HCT116 (cell line): ENCODE measurements at regions not wholly inside any gene's neighbourhood (a gene's known extent, or its start where the extent isn't known, plus 50 kb on each side); places are given as distances from the start of the nearest gene placed in this dataset.

Experiments used
- ATAC-seq: fragments of 200-7000 bp; cut with Tn5 transposase; 2 replicates; pipeline ENCODE4 v1.9.1; 2020; ENCODE audit warnings: mild to moderate bottlenecking, moderate library complexity
- BruUV-seq: library from RNA; stranded (reverse); fragments of 400-500 nt; replicated peaks from 2 replicates; lab custom pipeline; 2021; lab: Mats Ljungman, UMichigan
- CTCF ChIA-PET: fragments of 300-600 bp; sonication (Branson Sonifier 250); formaldehyde crosslinking; loops from one replicate; lab custom pipeline; 2021; ENCODE audit warnings: antibody characterized with exemption; lab: Charles Lee
- POLR2A ChIA-PET: fragments of 300-600, 350-600 bp; sonication (Branson Sonifier 250); formaldehyde crosslinking; loops from one replicate; lab custom pipeline; 2021; ENCODE audit warnings: antibody characterized with exemption; lab: Charles Lee
- RAD21 ChIA-PET, 2 experiments: fragments of 300-600 bp; sonication (Branson Sonifier 250); formaldehyde crosslinking; loops; one replicate each; lab custom pipeline; 2023; ENCODE audit warnings: low total read pairs in 2 of 2; ENCODE audit not compliant: uncharacterized antibody in 2 of 2, unreplicated experiment in 2 of 2, low non-redundant PET in 1 of 2; lab: Charles Lee
- DNase-seq: peaks from one replicate; pipeline ENCODE4 v3.0.0-alpha.2; 2010; ENCODE audit warnings: low read depth, low spot score
- H2AFZ ChIP-seq: fragments of 200-600 bp; shearing (Covaris generic), sonication (generic); 2 replicates; pipeline ENCODE4 v1.6.1; 2017; ENCODE audit warnings: low read depth, mixed run types, mixed read lengths, antibody characterized with exemption, low read length; ENCODE audit not compliant: poor library complexity, severe bottlenecking
- H3K27ac ChIP-seq: 2 replicates; pipeline ENCODE4 v1.5.1; 2012; ENCODE audit warnings: low read depth, low read length
- H3K27me3 ChIP-seq: fragments of 200-600 bp; sonication (generic); 2 replicates; pipeline ENCODE4 v1.6.1; 2016; ENCODE audit warnings: mixed run types, low read length, mixed read lengths; ENCODE audit not compliant: insufficient read depth
- H3K36me3 ChIP-seq, 2 experiments: fragments of 200-500 bp in 1 of 2; fragments of 200-600 bp in 1 of 2; sonication (Bioruptor generic) in 1 of 2; sonication (generic) in 1 of 2; 2 replicates each; pipeline versions ENCODE4 v1.5.1 to v1.6.1; 2014 to 2016; ENCODE audit warnings: low read length in 2 of 2, inconsistent platforms in 1 of 2, mixed read lengths in 1 of 2, mixed run types in 1 of 2; ENCODE audit not compliant: insufficient read depth in 2 of 2, control insufficient read depth in 1 of 2
- H3K4me1 ChIP-seq, 2 experiments: fragments of 200-600 bp in 1 of 2; sonication (generic) in 1 of 2; 2 replicates each; pipeline versions ENCODE4 v1.5.1 to v1.6.1; 2012 to 2017; ENCODE audit warnings: low read length in 2 of 2, inconsistent platforms in 1 of 2, mild to moderate bottlenecking in 1 of 2, mixed read lengths in 1 of 2, mixed run types in 1 of 2, moderate library complexity in 1 of 2; ENCODE audit not compliant: insufficient read depth in 2 of 2, control insufficient read depth in 1 of 2
- H3K4me2 ChIP-seq: fragments of 200-600 bp; sonication (generic); 2 replicates; pipeline ENCODE4 v1.6.1; 2017; ENCODE audit warnings: mixed run types, low read length, mixed read lengths
- H3K4me3 ChIP-seq, 2 experiments: fragments of 200-600 bp in 1 of 2; sonication (generic) in 1 of 2; replicated peaks in 1 of 2; 2 replicates each; pipeline ENCODE4 v1.5.1; 2011 to 2016; ENCODE audit warnings: low read length in 2 of 2, control low read depth in 1 of 2, low read depth in 1 of 2, mild to moderate bottlenecking in 1 of 2, mixed read lengths in 1 of 2, mixed run types in 1 of 2
- H3K79me2 ChIP-seq: fragments of 200-600 bp; sonication (generic); 2 replicates; pipeline ENCODE4 v1.6.1; 2017; ENCODE audit warnings: mild to moderate bottlenecking, mixed run types, low read length, moderate library complexity, mixed read lengths; ENCODE audit not compliant: insufficient read depth
- H3K9ac ChIP-seq: fragments of 200-600 bp; sonication (generic); 2 replicates; pipeline ENCODE4 v1.6.1; 2016; ENCODE audit warnings: low read length, mixed read lengths
- H3K9me2 ChIP-seq: fragments of 200-600 bp; sonication (generic), shearing (Covaris generic); 2 replicates; pipeline ENCODE4 v1.6.1; 2017; ENCODE audit warnings: mixed run types, mild to moderate bottlenecking, moderate library complexity; ENCODE audit not compliant: insufficient read depth
- H3K9me3 ChIP-seq, 2 experiments: fragments of 200-500 bp in 1 of 2; fragments of 200-600 bp in 1 of 2; sonication (Bioruptor generic) in 1 of 2; sonication (generic) in 1 of 2; 2 replicates each; pipeline ENCODE4 v1.6.1; 2014 to 2017; ENCODE audit warnings: low read length in 2 of 2, mixed read lengths in 2 of 2, inconsistent platforms in 1 of 2, low read depth in 1 of 2, mild to moderate bottlenecking in 1 of 2, mixed run types in 1 of 2, moderate library complexity in 1 of 2; ENCODE audit not compliant: control insufficient read depth in 1 of 2, insufficient read depth in 1 of 2
- H4K20me1 ChIP-seq: fragments of 200-600 bp; sonication (generic), shearing (Covaris generic); 2 replicates; pipeline ENCODE4 v1.6.1; 2017; ENCODE audit warnings: mixed run types, mild to moderate bottlenecking, moderate library complexity; ENCODE audit not compliant: insufficient read depth
- CBX3 ChIP-seq: IDR thresholded peaks from 2 replicates; pipeline ENCODE4 v1.6.1; 2012; ENCODE audit warnings: low read depth
- ELF1 ChIP-seq: IDR thresholded peaks from 2 replicates; pipeline ENCODE4 v1.6.1; 2012; ENCODE audit warnings: low read depth, borderline replicate concordance
- EZH2 ChIP-seq: fragments of 200-600 bp; sonication (generic); IDR thresholded peaks from 2 replicates; pipeline ENCODE4 v1.6.1; 2017; ENCODE audit warnings: antibody characterized with exemption, mixed run types
- FOSL1 ChIP-seq: IDR thresholded peaks from 2 replicates; pipeline ENCODE4 v1.6.1; 2012; ENCODE audit warnings: low read depth
- JUND ChIP-seq: IDR thresholded peaks from 2 replicates; pipeline ENCODE4 v1.6.1; 2012
- intact Hi-C: fragments of 100-400 bp; cut with micrococcal nuclease; formaldehyde crosslinking; loops from 2 replicates; pipeline ENCODE4 v1.10.0; 2022
- TF ChIP-seq, protein P1 (sequence below): IDR thresholded peaks from 2 replicates; pipeline ENCODE4 v1.6.1; 2012; ENCODE audit warnings: low read depth
- TF ChIP-seq, protein P2 (sequence below), 3 experiments: fragments of 200-600 bp in 1 of 3; sonication (generic) in 1 of 3; IDR thresholded peaks in 2 of 3; conservative IDR thresholded peaks in 1 of 3; 2 replicates each; pipeline ENCODE4 v1.5.1; 2012 to 2017; ENCODE audit warnings: low read depth in 2 of 3, low read length in 2 of 3, antibody characterized with exemption in 1 of 3, borderline replicate concordance in 1 of 3, control low read depth in 1 of 3, mild to moderate bottlenecking in 1 of 3, mixed read lengths in 1 of 3, mixed run types in 1 of 3, moderate library complexity in 1 of 3; ENCODE audit not compliant: insufficient read depth in 1 of 3
- TF ChIP-seq, protein P3 (sequence below): IDR thresholded peaks from 2 replicates; pipeline ENCODE4 v1.6.1; 2012

DNA sequence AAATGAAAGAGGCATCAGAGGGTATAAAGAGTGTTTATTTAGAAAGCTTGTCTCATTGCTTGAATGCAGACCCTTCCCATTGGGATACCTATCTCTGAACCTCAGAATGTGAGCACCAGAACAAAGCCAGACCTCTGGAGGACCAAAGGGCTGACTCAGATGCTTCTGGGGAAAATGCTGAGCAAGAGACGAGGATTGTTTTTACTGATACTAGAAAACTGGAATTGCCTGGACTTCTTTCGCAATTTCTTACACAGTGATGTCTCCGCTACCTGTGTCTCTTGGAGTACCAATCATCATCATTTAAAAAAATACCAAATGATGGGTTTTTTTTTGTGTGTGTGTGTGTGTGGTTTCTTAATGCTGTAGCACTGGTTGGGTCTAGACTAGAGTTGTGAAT is 55.6 kb upstream of the CCDC85A start:
- no peaks in the 10 kb centered on the region for H3K9me2 ChIP-seq
- no peak overlapping the region for H3K27ac ChIP-seq
- H3K4me2 ChIP-seq = no peak overlapping the region
- H3K27me3 ChIP-seq = no peaks in the 10 kb centered on the region
- H3K4me1 ChIP-seq = no peaks in the 10 kb centered on the region
- H4K20me1 ChIP-seq = no peaks in the 10 kb centered on the region
- no peak for ATAC-seq
- H3K36me3 ChIP-seq = no peaks in the 10 kb centered on the region
- no peaks in the 10 kb centered on the region for H3K79me2 ChIP-seq
- no TSS peak for BruUV-seq
- intact Hi-C loops = no loop called here
- DNase-seq = no peak
- POLR2A ChIA-PET = no interaction called here
- H3K9me3 ChIP-seq = no peaks in the 10 kb centered on the region
- no peak for TF ChIP-seq FOSL1
- no peak for TF ChIP-seq JUND
- TF ChIP-seq EZH2 = no peak
- no peak for TF ChIP-seq CBX3
- TF ChIP-seq, protein P1, sequence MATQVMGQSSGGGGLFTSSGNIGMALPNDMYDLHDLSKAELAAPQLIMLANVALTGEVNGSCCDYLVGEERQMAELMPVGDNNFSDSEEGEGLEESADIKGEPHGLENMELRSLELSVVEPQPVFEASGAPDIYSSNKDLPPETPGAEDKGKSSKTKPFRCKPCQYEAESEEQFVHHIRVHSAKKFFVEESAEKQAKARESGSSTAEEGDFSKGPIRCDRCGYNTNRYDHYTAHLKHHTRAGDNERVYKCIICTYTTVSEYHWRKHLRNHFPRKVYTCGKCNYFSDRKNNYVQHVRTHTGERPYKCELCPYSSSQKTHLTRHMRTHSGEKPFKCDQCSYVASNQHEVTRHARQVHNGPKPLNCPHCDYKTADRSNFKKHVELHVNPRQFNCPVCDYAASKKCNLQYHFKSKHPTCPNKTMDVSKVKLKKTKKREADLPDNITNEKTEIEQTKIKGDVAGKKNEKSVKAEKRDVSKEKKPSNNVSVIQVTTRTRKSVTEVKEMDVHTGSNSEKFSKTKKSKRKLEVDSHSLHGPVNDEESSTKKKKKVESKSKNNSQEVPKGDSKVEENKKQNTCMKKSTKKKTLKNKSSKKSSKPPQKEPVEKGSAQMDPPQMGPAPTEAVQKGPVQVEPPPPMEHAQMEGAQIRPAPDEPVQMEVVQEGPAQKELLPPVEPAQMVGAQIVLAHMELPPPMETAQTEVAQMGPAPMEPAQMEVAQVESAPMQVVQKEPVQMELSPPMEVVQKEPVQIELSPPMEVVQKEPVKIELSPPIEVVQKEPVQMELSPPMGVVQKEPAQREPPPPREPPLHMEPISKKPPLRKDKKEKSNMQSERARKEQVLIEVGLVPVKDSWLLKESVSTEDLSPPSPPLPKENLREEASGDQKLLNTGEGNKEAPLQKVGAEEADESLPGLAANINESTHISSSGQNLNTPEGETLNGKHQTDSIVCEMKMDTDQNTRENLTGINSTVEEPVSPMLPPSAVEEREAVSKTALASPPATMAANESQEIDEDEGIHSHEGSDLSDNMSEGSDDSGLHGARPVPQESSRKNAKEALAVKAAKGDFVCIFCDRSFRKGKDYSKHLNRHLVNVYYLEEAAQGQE = no peak
- no peak for TF ChIP-seq ELF1
- TF ChIP-seq, protein P2, sequence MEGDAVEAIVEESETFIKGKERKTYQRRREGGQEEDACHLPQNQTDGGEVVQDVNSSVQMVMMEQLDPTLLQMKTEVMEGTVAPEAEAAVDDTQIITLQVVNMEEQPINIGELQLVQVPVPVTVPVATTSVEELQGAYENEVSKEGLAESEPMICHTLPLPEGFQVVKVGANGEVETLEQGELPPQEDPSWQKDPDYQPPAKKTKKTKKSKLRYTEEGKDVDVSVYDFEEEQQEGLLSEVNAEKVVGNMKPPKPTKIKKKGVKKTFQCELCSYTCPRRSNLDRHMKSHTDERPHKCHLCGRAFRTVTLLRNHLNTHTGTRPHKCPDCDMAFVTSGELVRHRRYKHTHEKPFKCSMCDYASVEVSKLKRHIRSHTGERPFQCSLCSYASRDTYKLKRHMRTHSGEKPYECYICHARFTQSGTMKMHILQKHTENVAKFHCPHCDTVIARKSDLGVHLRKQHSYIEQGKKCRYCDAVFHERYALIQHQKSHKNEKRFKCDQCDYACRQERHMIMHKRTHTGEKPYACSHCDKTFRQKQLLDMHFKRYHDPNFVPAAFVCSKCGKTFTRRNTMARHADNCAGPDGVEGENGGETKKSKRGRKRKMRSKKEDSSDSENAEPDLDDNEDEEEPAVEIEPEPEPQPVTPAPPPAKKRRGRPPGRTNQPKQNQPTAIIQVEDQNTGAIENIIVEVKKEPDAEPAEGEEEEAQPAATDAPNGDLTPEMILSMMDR (IDR thresholded peaks at IDR 0.05 in 2 of 3, conservative IDR thresholded peaks at IDR 0.05 in 1 of 3; ENCODE audit: borderline replicate concordance in 1 of 3, insufficient read depth in 1 of 3, low read depth in 2 of 3, low read length in 2 of 3) = no peak
- TF ChIP-seq, protein P3, sequence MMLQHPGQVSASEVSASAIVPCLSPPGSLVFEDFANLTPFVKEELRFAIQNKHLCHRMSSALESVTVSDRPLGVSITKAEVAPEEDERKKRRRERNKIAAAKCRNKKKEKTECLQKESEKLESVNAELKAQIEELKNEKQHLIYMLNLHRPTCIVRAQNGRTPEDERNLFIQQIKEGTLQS = no peak
- TF ChIP-seq, all 23 proteins: peak for 0
- Histone ChIP-seq H3K9ac (no peak overlapping the region), H2AFZ (no peak overlapping the region), H3K4me3 (no peak overlapping the region)
- CTCF ChIA-PET = interaction anchor here (0.7 to 2.0 kb wide), 3 partner anchors 19 to 101 kb away, joined by 3 to 7 read pairs (median 3); no protein-coding TSS in a partner anchor
- RAD21 ChIA-PET = no interaction called here
